NCI-H345 (cell line): ENCODE measurements at regions not wholly inside any gene's neighbourhood (a gene's known extent, or its start where the extent isn't known, plus 50 kb on each side); places are given as distances from the start of the nearest gene placed in this dataset.

ENCODE experiments used
- DNase-seq: peaks from one replicate; lab custom pipeline; 2025; lab: John Stamatoyannopoulos, UW

DNA sequence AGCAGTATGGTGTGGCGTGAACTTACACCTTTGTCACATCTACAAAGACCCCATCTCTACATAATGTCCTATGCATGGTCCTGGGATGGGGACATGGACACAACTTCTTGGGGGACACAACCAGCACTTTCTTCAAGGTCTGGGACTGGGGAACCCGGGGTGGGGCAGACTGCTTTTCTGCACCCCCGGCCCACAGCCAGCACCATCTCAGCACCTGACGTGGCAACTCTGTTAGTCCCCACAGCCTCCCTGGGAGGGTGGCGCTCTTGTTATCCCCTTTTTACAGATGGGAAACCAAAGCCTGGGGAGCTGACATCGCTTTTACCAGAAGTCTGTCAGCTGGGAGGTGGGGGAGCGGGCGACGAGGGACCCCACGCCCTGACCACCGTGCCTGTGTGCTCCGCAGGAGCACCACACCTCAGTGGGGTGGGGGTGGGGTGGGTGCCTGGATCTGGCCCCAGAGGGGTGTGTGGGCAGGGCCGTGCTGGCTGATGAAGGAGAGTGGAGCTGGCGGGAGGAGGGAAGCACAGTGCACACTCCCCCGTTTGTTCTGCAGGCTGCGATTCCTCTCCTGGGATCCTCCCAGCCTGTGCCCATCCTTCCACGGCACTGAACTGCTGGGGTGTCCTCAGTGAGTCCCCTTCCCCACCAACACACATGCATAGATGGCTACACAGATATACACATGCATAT is 115.4 kb upstream of the GSE1 start:
- DNase-seq = no peak

DNA sequence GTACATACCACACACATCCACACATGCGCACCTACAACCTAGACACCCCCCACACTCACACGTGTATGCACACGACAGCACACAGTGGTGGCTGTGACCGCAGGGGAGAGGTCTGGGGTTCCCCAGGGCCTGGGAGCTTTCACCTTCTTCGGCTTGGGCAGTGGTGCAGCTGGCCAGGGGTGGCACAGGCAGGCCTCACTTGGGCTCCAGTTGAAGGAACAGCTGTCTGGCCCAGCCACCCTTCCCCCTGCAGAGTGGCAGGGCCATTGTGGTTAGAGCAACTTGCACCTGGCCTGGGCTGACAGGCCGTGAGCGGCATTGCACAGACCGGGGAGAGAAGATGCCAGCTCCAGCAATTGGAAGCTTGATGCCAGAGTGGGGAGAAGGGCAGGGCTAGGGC is 114.5 kb upstream of the GSE1 start:
- no peak for DNase-seq

- DNase-seq = no peak
Measured at GRCh38 chr16:85500220-85500619, 112.9 kb upstream of the GSE1 start.

- no peak for DNase-seq
Measured at GRCh38 chr16:85501900-85502299, 111.2 kb upstream of the GSE1 start.

GRCh38 chr16:85502357-85502756 is 110.8 kb upstream of the GSE1 start:
- no peak for DNase-seq

- DNase-seq = no peak
Measured at GRCh38 chr16:85503679-85504231, 109.4 kb upstream of the GSE1 start.

DNA sequence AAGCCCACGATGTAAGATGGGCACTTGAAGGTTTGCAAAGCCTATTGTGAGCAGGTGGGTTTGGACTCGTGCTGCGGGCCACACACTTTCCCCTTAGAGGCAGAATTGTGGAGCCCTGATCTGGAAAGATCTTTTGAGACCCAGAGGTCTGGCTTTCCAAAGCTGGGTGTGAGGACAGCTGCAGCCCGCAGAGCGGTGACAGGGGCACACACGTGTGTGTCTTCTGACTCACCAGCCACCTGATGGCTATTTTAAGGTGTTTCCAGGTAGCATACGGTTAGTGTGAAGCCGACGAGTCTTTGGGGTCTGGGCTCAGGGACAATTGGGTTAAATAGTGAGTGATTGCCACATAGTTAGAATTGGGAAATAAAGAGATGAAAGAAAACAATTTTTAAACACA is 108.9 kb upstream of the GSE1 start:
- no peak for DNase-seq

DNA sequence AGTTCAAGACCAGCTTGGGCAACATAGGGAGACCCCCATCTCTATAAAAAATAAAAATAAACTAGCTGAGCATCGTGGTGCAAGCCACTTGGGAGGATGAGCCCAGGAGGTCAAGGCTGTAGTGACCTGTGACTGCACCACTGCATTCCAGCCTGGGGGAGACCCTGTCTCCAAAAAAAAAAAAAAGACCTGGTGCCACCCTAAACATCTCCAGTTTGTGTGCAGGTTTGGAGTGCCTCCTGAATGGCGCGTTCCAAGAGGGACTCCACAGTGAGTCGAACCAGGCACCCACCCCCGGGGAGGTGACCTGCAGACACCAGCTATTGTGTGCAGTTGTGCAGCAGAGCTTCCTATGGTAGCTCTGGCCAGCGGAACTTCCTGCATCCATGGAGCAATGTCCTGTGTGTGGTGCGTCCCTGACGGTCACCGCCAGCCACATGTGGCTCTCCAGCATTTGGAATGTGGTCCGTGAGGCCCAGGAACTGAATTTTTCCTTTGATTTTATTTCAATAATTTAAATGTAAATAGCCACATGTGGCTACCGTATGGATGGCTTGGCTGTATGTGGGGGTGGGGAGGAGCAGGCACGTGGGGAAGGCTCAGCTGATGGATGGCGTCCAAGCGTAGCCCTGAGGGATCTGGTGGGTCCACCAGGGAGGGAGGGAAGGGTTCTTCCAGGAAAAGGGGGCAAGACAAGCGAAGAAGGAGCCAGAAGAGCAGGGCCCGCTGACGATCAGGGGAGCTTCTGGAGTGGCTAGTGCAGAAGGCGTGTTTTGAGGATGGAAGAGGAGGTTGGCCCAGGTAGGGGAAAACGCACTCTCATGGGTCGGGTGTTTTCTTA is 107.1 kb upstream of the GSE1 start:
- DNase-seq = no peak

DNA sequence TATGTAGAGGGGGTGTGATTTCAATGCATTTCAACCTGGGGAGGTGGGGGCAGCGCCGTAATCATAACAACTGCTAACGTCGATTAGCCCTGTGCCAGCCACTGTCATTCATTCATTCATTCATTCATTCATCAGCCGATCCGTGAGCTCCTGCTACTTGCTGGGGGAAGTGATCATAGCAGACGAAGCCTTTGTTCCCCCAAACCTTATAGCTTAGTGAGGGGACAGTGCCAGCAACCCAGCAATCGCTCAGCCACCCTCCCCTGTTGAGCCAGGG is 106.5 kb upstream of the GSE1 start:
- DNase-seq = no peak

- no peak for DNase-seq
Measured at GRCh38 chr16:85507342-85507741, 105.8 kb upstream of the GSE1 start.

- DNase-seq = no peak
Measured at GRCh38 chr16:85508388-85508787, 104.7 kb upstream of the GSE1 start.

GRCh38 chr16:85508993-85509392 is 104.1 kb upstream of the GSE1 start:
- DNase-seq = no peak

DNA sequence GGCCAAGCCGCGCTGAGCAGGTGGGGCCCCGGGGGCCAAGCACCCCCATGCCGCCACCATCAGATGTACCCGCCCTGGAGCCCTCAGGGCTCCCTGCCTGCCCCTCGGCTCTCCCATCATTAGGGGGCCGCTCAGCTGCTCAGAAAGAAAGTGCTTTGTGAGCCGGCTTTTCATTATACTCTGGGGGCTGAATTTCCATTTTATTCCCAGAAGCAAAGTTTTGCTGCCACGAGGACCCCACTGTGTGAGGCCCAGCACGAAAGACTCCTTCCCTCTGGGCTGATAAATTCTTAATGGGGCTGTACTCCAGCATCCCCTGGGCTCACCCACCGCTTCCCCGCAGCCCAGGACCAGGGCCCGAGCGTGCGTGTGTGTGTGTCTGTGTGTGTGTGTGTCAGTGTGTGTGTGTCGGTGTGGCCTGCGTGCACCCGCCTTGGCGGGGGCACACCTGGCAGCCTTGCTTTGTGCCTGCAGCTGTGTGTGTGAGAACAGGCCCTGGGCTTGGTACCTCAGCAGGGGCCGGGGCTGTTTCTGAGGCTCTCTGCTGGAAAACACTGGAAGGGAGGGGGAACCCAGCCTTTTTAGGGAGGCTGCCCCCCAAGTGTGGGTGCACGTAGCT is 103.0 kb upstream of the GSE1 start:
- DNase-seq = no peak

- no peak for DNase-seq
Measured at GRCh38 chr16:85511938-85512807, 100.9 kb upstream of the GSE1 start.

GRCh38 chr16:85512808-85513115 is 100.4 kb upstream of the GSE1 start:
- no peak for DNase-seq

DNA sequence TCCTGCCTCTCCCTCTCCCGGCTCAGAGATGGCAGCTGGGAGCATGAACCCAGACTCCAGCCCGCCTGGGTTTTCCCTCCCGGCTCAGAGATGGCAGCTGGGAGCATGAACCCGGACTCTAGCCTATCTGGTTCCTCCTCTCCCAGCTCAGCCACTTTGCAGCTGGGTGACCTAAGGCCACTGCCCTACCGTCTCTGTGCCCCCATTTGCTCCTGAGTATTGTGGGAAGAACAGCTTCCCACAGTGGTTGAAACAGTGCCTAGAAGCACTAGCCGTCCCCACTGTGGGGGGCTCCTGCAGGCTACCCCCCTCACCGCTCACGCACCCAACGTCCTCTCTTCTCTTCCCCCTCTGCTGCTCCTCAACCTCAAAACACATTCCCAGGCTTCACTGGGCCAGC is 99.9 kb upstream of the GSE1 start:
- no peak for DNase-seq

GRCh38 chr16:85513649-85514048 is 99.5 kb upstream of the GSE1 start:
- DNase-seq = no peak

GRCh38 chr16:85514295-85514597 is 98.9 kb upstream of the GSE1 start:
- no peak for DNase-seq

GRCh38 chr16:85514598-85515318 is 98.4 kb upstream of the GSE1 start:
- peak; percentile 58 for DNase-seq

DNA sequence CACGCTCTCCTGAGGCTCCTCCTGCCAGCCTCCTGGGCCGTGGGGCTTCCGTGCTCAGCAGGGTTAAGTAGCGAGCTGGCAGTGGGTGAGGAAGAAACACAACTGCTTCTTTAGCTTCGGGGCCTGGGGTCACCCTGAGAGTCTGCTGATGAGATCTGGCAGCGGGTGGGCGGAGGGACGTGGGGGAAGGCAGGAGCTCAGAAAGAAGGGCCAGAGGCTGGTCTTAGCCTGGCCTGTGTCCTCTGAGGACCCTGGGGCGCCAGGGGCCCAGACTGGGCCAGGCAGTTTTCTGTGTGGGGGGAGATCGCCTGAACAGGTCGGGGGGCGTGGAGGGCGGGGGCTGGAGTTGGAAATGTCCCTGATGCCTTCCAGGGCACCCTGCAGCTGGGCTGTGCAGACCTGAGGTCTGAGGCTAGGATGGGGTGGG is 97.8 kb upstream of the GSE1 start:
- DNase-seq = no peak

DNA sequence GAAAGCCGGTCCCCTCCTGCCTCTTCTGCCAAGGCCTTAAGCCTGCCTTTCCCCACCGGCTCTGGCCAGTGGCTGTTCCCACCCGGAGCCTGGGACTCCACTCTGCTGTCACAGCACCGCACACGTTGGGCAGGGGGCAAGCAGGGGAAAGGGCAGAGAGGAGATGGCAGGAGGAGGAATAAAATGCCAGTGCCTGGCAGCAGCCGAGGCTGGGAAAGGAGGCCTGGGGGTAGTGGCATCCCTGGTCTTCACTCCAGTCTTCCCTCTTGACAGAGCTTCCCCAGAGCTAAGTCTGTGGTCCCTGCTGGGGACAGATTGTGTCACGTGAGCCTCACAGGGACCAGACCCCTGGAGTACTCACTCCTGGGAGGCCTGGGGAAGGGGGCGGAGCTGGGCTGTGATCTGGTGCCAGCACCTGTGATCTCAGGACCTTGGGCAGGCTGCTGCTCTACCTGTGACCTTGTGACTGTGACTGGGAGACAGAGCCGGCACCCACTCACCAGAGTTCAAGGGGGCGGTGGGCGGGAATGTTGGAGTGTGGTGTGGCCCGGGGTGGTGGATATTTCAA is 97.2 kb upstream of the GSE1 start:
- no peak for DNase-seq
